ENCODE measurements at regions not wholly inside any gene's neighbourhood (a gene's known extent, or its start where the extent isn't known, plus 50 kb on each side); places are given as distances from the start of the nearest gene placed in this dataset.

DNA sequence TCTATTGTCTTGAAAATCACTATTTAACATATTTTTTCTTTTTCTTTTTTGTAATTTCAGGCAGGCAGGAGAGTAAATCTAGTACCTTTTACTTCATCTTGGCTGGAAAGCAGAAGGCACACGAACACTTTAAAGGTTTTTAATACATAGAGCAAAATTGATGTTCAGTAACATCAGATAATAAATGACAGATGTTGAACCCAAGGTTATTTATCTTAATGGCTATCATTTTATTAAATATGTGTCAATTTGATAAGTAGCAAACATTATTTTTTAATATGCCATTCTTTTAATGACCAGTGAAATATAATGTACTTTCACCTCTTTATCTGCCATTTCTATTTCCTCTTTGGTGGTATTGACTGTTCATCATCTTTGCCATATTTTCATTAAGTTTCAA, 381.2 kb downstream of the ARHGEF28 start (continued):
- TF ChIP-seq CTCF (IDR thresholded peaks at IDR 0.05; ENCODE audit: control extremely low read depth in 1 of 3, insufficient read depth in 1 of 3, low read depth in 1 of 3, low read length in 3 of 3) (no peak), CHD1 (IDR thresholded peaks at IDR 0.05; ENCODE audit: low read depth, low read length) (no peak), RXRA (IDR thresholded peaks at IDR 0.05; ENCODE audit: insufficient read depth, low read depth, low read length) (no peak)
